MM.1S (cell line): ENCODE measurements at regions not wholly inside any gene's neighbourhood (a gene's known extent, or its start where the extent isn't known, plus 50 kb on each side); places are given as distances from the start of the nearest gene placed in this dataset.

Experiments used
- DNase-seq: peaks from one replicate; pipeline ENCODE4 v3.0.0-alpha.2; 2015
- H2AFZ ChIP-seq: fragments of 300-600 bp; sonication (generic); 2 replicates; pipeline ENCODE4 v1.6.0; 2016; ENCODE audit warnings: antibody characterized with exemption, low read length
- H3F3A ChIP-seq: fragments of 300-600 bp; sonication (generic); 2 replicates; pipeline ENCODE4 v1.6.1; 2016; ENCODE audit warnings: mild to moderate bottlenecking, antibody characterized with exemption, low read length, moderate library complexity, mixed read lengths; ENCODE audit not compliant: insufficient read depth
- H3K27ac ChIP-seq: fragments of 300-600 bp; sonication (generic); 2 replicates; pipeline ENCODE4 v1.5.1; 2016; ENCODE audit warnings: mild to moderate bottlenecking, low read length
- H3K27me3 ChIP-seq: fragments of 300-600 bp; sonication (generic); replicated peaks from 2 replicates; pipeline ENCODE4 v1.6.0; 2016; ENCODE audit warnings: low read length; ENCODE audit not compliant: insufficient read depth
- H3K36me3 ChIP-seq: fragments of 300-600 bp; sonication (generic); replicated peaks from 2 replicates; pipeline ENCODE4 v1.6.1; 2016; ENCODE audit warnings: mild to moderate bottlenecking, low read length, mixed read lengths; ENCODE audit not compliant: insufficient read depth
- H3K4me1 ChIP-seq: fragments of 300-600 bp; sonication (generic); 2 replicates; pipeline ENCODE4 v1.6.1; 2016; ENCODE audit warnings: low read length, mixed read lengths
- H3K4me2 ChIP-seq: fragments of 300-600 bp; sonication (generic); 2 replicates; pipeline ENCODE4 v1.6.0; 2016; ENCODE audit warnings: low read depth, low read length
- H3K4me3 ChIP-seq: fragments of 300-600 bp; sonication (generic); 2 replicates; pipeline ENCODE4 v1.5.1; 2016; ENCODE audit warnings: low read length, mixed read lengths
- H3K79me2 ChIP-seq: fragments of 300-600 bp; sonication (generic); 2 replicates; pipeline ENCODE4 v1.6.1; 2016; ENCODE audit warnings: mixed run types, low read length, mixed read lengths
- H3K9ac ChIP-seq: fragments of 300-600 bp; sonication (generic); 2 replicates; pipeline ENCODE4 v1.6.1; 2016; ENCODE audit warnings: low read length, mixed read lengths
- H3K9me2 ChIP-seq: fragments of 300-600 bp; sonication (generic); replicated peaks from 2 replicates; pipeline ENCODE4 v1.6.1; 2016; ENCODE audit warnings: mild to moderate bottlenecking, low read length, mixed read lengths; ENCODE audit not compliant: insufficient read depth
- H3K9me3 ChIP-seq: fragments of 300-600 bp; sonication (generic); replicated peaks from 2 replicates; pipeline ENCODE4 v1.6.1; 2016; ENCODE audit warnings: mild to moderate bottlenecking, low read length, mixed read lengths; ENCODE audit not compliant: insufficient read depth
- H4K20me1 ChIP-seq: fragments of 300-600 bp; sonication (generic); 2 replicates; pipeline ENCODE4 v1.6.1; 2016; ENCODE audit warnings: mild to moderate bottlenecking, low read length, moderate library complexity, mixed read lengths; ENCODE audit not compliant: insufficient read depth
- CTCF ChIP-seq: fragments of 300-600 bp; sonication (generic); IDR thresholded peaks from 2 replicates; pipeline ENCODE4 v1.5.1; 2016; ENCODE audit warnings: antibody characterized with exemption, low read length, mixed read lengths
- EZH2 ChIP-seq: fragments of 300-600 bp; sonication (generic); optimal IDR thresholded peaks from 2 replicates; pipeline ENCODE3; 2017; ENCODE audit warnings: low read depth, mild to moderate bottlenecking, antibody characterized with exemption, low read length, mixed read lengths
- EZH2phosphoT487 ChIP-seq: fragments of 300-600 bp; sonication (generic); IDR thresholded peaks from 2 replicates; pipeline ENCODE4 v1.6.1; 2018; ENCODE audit warnings: antibody characterized with exemption, low read length

DNA sequence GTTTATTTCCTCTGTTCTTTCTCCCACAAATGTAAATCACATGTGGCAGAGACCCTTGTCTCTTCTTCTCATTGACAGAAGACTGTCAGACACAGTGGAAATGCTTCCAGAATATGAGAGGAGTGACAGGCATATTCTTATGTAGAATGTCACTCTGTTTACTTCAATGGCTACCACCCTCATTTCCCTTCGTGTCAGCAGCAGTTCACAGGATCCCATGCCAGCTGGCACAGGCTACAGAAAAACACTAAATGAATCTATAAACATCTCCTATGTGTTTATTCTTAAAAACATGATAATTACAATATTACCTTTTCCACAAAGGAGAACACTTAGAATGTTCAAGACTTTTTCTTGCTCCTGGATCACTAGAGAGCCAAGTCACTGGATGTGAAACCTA is 183.8 kb upstream of the CNTN1 start:
- Histone ChIP-seq H3K9me2 (no peaks in the 10 kb centered on the region), H3F3A (no peaks in the 10 kb centered on the region), H3K27ac (no peak overlapping the region), H3K9me3 (no peaks in the 10 kb centered on the region), H3K4me2 (no peak overlapping the region), H3K27me3 (no peaks in the 10 kb centered on the region), H4K20me1 (no peaks in the 10 kb centered on the region), H3K36me3 (no peaks in the 10 kb centered on the region), H2AFZ (no peak overlapping the region), H3K9ac (no peak overlapping the region), H3K4me3 (no peak overlapping the region), H3K79me2 (no peaks in the 10 kb centered on the region), H3K4me1 (peaks cover 18% of the 10 kb centered on the region)
- no peak for DNase-seq
- no peak for TF ChIP-seq EZH2phosphoT487
- no peak for TF ChIP-seq CTCF
- no peak for TF ChIP-seq EZH2

DNA sequence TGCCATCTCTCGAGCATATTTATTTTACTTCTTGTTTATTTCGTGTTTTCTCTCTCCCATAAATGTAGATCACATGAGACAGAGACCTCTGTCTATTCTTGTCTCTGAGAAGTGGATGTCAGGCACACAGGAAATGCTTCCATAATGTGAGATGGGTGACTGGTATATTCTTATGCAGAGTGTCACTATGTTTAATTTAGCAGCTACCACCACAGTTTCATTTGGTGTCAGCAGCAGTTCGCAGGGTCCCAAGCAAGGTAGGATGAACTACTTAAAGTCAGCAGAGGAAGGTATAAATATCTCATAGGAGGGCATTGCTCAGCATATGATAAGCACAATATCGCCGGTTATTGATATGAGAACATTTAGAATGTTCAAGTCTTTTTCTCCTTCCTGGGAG is 180.9 kb upstream of the CNTN1 start:
- H3K9ac ChIP-seq, result no peak overlapping the region
- H3K79me2 ChIP-seq, result no peaks in the 10 kb centered on the region
- H3K27ac ChIP-seq, result no peak overlapping the region
- no peaks in the 10 kb centered on the region for H3K36me3 ChIP-seq
- no peak overlapping the region for H3K4me3 ChIP-seq
- no peaks in the 10 kb centered on the region for H3K27me3 ChIP-seq
- no peaks in the 10 kb centered on the region for H3K9me2 ChIP-seq
- no peak overlapping the region for H3K4me2 ChIP-seq
- no peak for DNase-seq
- no peaks in the 10 kb centered on the region for H4K20me1 ChIP-seq
- H2AFZ ChIP-seq, result no peak overlapping the region
- H3K4me1 ChIP-seq, result peaks cover 26% of the 10 kb centered on the region
- TF ChIP-seq EZH2phosphoT487 (no peak), EZH2 (no peak), CTCF (no peak)
- H3K9me3 ChIP-seq, result no peaks in the 10 kb centered on the region
- 0 out of 2 replicates have a peak, but pooled peaks cover 6% of the 10 kb centered on the region for H3F3A ChIP-seq

DNA sequence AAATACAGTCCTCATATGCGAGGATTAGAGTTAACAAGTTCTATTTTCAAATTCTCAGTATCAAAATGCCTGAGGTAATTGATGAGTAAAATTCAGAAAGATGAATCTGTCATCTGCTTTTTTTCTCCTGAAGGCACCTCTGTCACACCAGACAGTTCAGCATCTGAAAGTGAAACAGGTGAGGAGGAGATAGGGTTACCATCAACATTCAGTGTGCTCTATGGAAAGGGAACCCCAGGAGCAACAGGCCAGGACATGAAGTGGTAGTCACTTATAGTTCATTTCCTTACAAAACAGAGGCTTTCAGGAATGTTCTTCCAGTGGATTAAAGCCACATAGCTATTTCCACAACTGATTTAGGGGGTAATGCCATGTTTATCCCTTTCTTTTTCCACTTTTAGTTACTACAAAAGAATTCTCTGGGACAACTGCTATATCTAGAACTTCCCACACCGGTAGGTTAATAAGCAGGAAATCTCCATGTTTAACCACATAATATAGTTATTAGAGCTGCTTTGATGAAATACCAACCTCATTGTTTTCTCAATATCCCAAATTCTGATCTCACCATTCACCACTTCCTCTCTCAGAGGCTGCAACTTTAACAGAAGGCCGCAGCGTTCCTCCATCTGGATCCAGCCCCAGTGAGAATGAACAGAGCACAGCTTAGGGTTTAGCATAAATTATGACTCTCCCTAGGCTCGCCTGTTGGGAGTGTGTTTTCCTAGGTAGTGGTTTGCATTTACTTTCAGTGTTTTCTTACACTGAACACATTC is 177.0 kb upstream of the CNTN1 start:
- H3K9me3 ChIP-seq, result no peaks in the 10 kb centered on the region
- TF ChIP-seq EZH2 (no peak), CTCF (no peak), EZH2phosphoT487 (no peak)
- peak overlapping the region; percentile 43; the same call in 1 of the 2 replicates for H3K4me2 ChIP-seq
- H3K36me3 ChIP-seq, result no peaks in the 10 kb centered on the region
- no peak overlapping the region for H3K4me3 ChIP-seq
- H3K79me2 ChIP-seq, result no peaks in the 10 kb centered on the region
- H3K9ac ChIP-seq, result no peak overlapping the region; the same call in 1 of the 2 replicates
- H3K4me1 ChIP-seq, result peaks cover 26% of the 10 kb centered on the region
- H3K27ac ChIP-seq, result peak overlapping the region; percentile 57; the same call in 1 of the 2 replicates
- no peaks in the 10 kb centered on the region for H3K27me3 ChIP-seq
- DNase-seq, result peak; percentile 65
- 0 out of 2 replicates have a peak, but pooled peaks cover 6% of the 10 kb centered on the region for H3F3A ChIP-seq
- H2AFZ ChIP-seq, result peak overlapping the region; percentile 42
- no peaks in the 10 kb centered on the region for H4K20me1 ChIP-seq
- no peaks in the 10 kb centered on the region for H3K9me2 ChIP-seq
